ENCODE measurements at regions not wholly inside any gene's neighbourhood (a gene's known extent, or its start where the extent isn't known, plus 50 kb on each side); places are given as distances from the start of the nearest gene placed in this dataset.

DNA sequence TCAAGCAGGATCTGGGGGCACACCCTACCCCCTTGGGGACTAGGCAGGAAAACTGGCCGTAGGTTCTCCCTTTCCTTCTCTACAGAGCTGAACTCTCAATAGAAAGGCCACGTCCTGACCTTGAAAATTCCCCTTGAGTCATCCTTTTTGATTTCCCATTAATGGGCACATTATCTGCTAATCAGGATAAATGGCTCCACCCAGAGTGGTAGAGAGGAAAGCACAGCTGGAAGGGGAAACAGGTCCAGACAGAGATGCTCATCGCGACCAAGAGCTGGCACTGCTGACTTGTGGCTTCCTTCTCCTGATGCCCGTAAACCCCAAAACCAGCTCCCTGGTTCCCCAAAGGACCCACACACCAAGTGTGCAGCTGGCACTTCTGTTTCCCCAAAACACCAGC is 206.5 kb upstream of the CDH5 start:
- POLR2A ChIA-PET (ENCODE audit: unreplicated experiment), result no interaction called here

More for the DNA sequence above, 206.5 kb upstream of the CDH5 start:
- Histone ChIP-seq H2AFZ (replicated peaks; ENCODE audit: low read length, poor library complexity) (no peak overlapping the region), H3K23ac (ENCODE audit: low read depth, low read length) (no peak overlapping the region), H3K4ac (ENCODE audit: low read depth, low read length) (0 out of 2 replicates have a peak overlapping the region, but pooled peaks have one; percentile 13), H4K8ac (ENCODE audit: low read depth in 2 of 2, low read length in 2 of 2) (0 out of 4 replicates have a peak overlapping the region, but pooled peaks of 1 of the 2 experiments have one; percentile 14), H2AK9ac (replicated peaks; ENCODE audit: low read depth, low read length, poor library complexity) (no peak overlapping the region), H3K36me3 (ENCODE audit: control insufficient read depth, insufficient read depth, low read length) (no peaks in the 10 kb centered on the region), H3K14ac (replicated peaks; ENCODE audit: low read depth, low read length) (no peak overlapping the region; the same call in 1 of the 2 replicates), H2BK15ac (ENCODE audit: low read depth, low read length) (no peak overlapping the region), H2AK5ac (ENCODE audit: low read depth, low read length) (no peak overlapping the region; the same call in 1 of the 2 replicates), H3K9ac (ENCODE audit: low read depth, low read length) (no peak overlapping the region), H3K4me3 (ENCODE audit: insufficient read depth, low read depth, low read length) (no peak overlapping the region), H3K4me1 (ENCODE audit: control insufficient read depth, insufficient read depth, low read length) (no peaks in the 10 kb centered on the region), H4K5ac (ENCODE audit: low read depth, low read length) (no peak overlapping the region), H3K9me1 (ENCODE audit: insufficient read depth, low read length) (no peaks in the 10 kb centered on the region), H3K27ac (ENCODE audit: insufficient read depth, low read length) (no peak overlapping the region), H3K79me1 (ENCODE audit: low read depth in 1 of 2, low read length in 2 of 2) (no peaks in the 10 kb centered on the region), H3K18ac (ENCODE audit: low read depth, low read length) (no peak overlapping the region), H4K20me1 (ENCODE audit: insufficient read depth, low read length) (no peaks in the 10 kb centered on the region), H4K91ac (ENCODE audit: insufficient read depth, low read depth, low read length) (peak overlapping the region; percentile 46), H2BK120ac (ENCODE audit: low read depth, low read length) (peak overlapping the region; percentile 50; the same call in 1 of the 2 replicates), H3K9me3 (ENCODE audit: control insufficient read depth, insufficient read depth, low read length) (no peaks in the 10 kb centered on the region), H3K56ac (ENCODE audit: extremely low read depth, insufficient read depth, low read length) (no peak overlapping the region), H3K4me2 (ENCODE audit: low read depth, low read length) (no peak overlapping the region), H3K27me3 (ENCODE audit: control insufficient read depth, insufficient read depth, low read length) (peaks cover 8% of the 10 kb centered on the region), H2BK20ac (ENCODE audit: low read depth, low read length) (peak overlapping the region; percentile 51), H2BK5ac (ENCODE audit: low read depth, low read length, poor library complexity, severe bottlenecking) (no peak overlapping the region)
- intact Hi-C loops (cut with micrococcal nuclease) (loop anchor here (10.0 kb wide), 3 partner anchors 315 to 845 kb away; no protein-coding TSS in a partner anchor), dilution Hi-C loops (cut with HindIII; ENCODE audit: low sequenced_read_pairs, unreplicated experiment) (no loop called here), in situ Hi-C loops (cut with MboI; ENCODE audit: low sequenced_read_pairs) (no loop called here)
- peak; percentile 30 for DNase-seq
- 100% methylated on average over 2 of the region's 5 CpGs; no CpG with 5 or more reads in 1 of the 2 experiments for WGBS, 2 experiments (ENCODE audit: extremely low coverage in 2 of 2, insufficient read length in 1 of 2)
- TF ChIP-seq, protein P1, sequence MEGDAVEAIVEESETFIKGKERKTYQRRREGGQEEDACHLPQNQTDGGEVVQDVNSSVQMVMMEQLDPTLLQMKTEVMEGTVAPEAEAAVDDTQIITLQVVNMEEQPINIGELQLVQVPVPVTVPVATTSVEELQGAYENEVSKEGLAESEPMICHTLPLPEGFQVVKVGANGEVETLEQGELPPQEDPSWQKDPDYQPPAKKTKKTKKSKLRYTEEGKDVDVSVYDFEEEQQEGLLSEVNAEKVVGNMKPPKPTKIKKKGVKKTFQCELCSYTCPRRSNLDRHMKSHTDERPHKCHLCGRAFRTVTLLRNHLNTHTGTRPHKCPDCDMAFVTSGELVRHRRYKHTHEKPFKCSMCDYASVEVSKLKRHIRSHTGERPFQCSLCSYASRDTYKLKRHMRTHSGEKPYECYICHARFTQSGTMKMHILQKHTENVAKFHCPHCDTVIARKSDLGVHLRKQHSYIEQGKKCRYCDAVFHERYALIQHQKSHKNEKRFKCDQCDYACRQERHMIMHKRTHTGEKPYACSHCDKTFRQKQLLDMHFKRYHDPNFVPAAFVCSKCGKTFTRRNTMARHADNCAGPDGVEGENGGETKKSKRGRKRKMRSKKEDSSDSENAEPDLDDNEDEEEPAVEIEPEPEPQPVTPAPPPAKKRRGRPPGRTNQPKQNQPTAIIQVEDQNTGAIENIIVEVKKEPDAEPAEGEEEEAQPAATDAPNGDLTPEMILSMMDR (conservative IDR thresholded peaks at IDR 0.05; ENCODE audit: low read depth, low read length), result peak; percentile 41; the same call in 1 of the 2 replicates
- 0 out of 2 replicates have a peak, but pooled peaks have one; percentile 21 for TF ChIP-seq SMC3 (IDR thresholded peaks at IDR 0.05; ENCODE audit: low read depth, low read length)
- TF ChIP-seq, protein P2, sequence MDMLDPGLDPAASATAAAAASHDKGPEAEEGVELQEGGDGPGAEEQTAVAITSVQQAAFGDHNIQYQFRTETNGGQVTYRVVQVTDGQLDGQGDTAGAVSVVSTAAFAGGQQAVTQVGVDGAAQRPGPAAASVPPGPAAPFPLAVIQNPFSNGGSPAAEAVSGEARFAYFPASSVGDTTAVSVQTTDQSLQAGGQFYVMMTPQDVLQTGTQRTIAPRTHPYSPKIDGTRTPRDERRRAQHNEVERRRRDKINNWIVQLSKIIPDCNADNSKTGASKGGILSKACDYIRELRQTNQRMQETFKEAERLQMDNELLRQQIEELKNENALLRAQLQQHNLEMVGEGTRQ (IDR thresholded peaks at IDR 0.05; ENCODE audit: low read depth, low read length), result no peak
- TF ChIP-seq FOS (IDR thresholded peaks at IDR 0.05; ENCODE audit: low read depth, low read length), result no peak
- peak; percentile 48 for TF ChIP-seq RAD21 (IDR thresholded peaks at IDR 0.05; ENCODE audit: low read length)
- CTCF ChIA-PET, result interaction anchor here (0.8 kb wide), 1 partner anchor 707 kb away, joined by 3 read pairs; no protein-coding TSS in a partner anchor
- no TSS peak for BruUV-seq (replicated peaks)
- ATAC-seq (ENCODE audit: low read depth), result no peak
